GM18951 (cell line): ENCODE measurements at regions not wholly inside any gene's neighbourhood (a gene's known extent, or its start where the extent isn't known, plus 50 kb on each side); places are given as distances from the start of the nearest gene placed in this dataset.

Experiments
- POLR2A ChIP-seq: IDR thresholded peaks from 4 replicates; pipeline ENCODE4 v1.6.1; 2011; ENCODE audit warnings: mild to moderate bottlenecking; ENCODE audit not compliant: insufficient read length, insufficient read depth; ENCODE audit errors: extremely low read depth
- in situ Hi-C: fragments of 300-500 bp; cut with MboI; formaldehyde crosslinking; loops from one replicate; pipeline ENCODE4 v1.12.0; 2022; ENCODE audit warnings: low sequenced_read_pairs, mixed read lengths, inconsistent platforms; ENCODE audit not compliant: unreplicated experiment

GRCh38 chr16:77637940-77638339 is 84.4 kb upstream of the NUDT7 start:
- TF ChIP-seq POLR2A = no peak
- in situ Hi-C loops = no loop called here

GRCh38 chr16:77643176-77643575 is 79.1 kb upstream of the NUDT7 start:
- no peak for TF ChIP-seq POLR2A
- in situ Hi-C loops = no loop called here

GRCh38 chr16:77645764-77646163 is 76.5 kb upstream of the NUDT7 start:
- in situ Hi-C loops = no loop called here
- no peak for TF ChIP-seq POLR2A

GRCh38 chr16:77647726-77648125 is 74.6 kb upstream of the NUDT7 start:
- no peak for TF ChIP-seq POLR2A
- in situ Hi-C loops = no loop called here

- no peak for TF ChIP-seq POLR2A
- in situ Hi-C loops = no loop called here
Observed at GRCh38 chr16:77650761-77651160, 71.6 kb upstream of the NUDT7 start.

GRCh38 chr16:77652399-77652798 is 69.9 kb upstream of the NUDT7 start:
- in situ Hi-C loops = no loop called here
- TF ChIP-seq POLR2A = no peak

- in situ Hi-C loops = no loop called here
- TF ChIP-seq POLR2A = no peak
Observed at GRCh38 chr16:77657016-77657415, 65.3 kb upstream of the NUDT7 start.

GRCh38 chr16:77660311-77660710 is 62.0 kb upstream of the NUDT7 start:
- in situ Hi-C loops = loop anchor here (10.0 kb wide), 1 partner anchor 314 kb away; no protein-coding TSS in a partner anchor
- no peak for TF ChIP-seq POLR2A

GRCh38 chr16:77662246-77662645 is 60.1 kb upstream of the NUDT7 start:
- in situ Hi-C loops = loop anchor here (10.0 kb wide), 1 partner anchor 313 kb away; no protein-coding TSS in a partner anchor
- TF ChIP-seq POLR2A = no peak

- in situ Hi-C loops = loop anchor here (10.0 kb wide), 1 partner anchor 311 kb away; no protein-coding TSS in a partner anchor
Observed at GRCh38 chr16:77663711-77664110, 58.6 kb upstream of the NUDT7 start.

GRCh38 chr16:77666771-77667170 is 55.5 kb upstream of the NUDT7 start:
- TF ChIP-seq POLR2A = no peak
- in situ Hi-C loops = loop anchor here (10.0 kb wide), 1 partner anchor 308 kb away; no protein-coding TSS in a partner anchor

More at GRCh38 chr16:77663711-77664110, 58.6 kb upstream of the NUDT7 start:
- TF ChIP-seq POLR2A = no peak

GRCh38 chr16:77668201-77668600 is 54.1 kb upstream of the NUDT7 start:
- TF ChIP-seq POLR2A = no peak
- in situ Hi-C loops = loop anchor here (10.0 kb wide), 1 partner anchor 307 kb away; no protein-coding TSS in a partner anchor

GRCh38 chr16:77669057-77669456 is 53.3 kb upstream of the NUDT7 start:
- in situ Hi-C loops = loop anchor here (10.0 kb wide), 1 partner anchor 306 kb away; no protein-coding TSS in a partner anchor
- no peak for TF ChIP-seq POLR2A
